ENCODE measurements at regions not wholly inside any gene's neighbourhood (a gene's known extent, or its start where the extent isn't known, plus 50 kb on each side); places are given as distances from the start of the nearest gene placed in this dataset.
"Not testable (repeated sequence)": the region's sequence is repeated elsewhere in the genome, so short reads cannot be mapped to it uniquely, and the experiment has no call there.

GRCh38 chr12:11539156-11539555 lies 110.3 kb upstream of the ETV6 start:
- DNase-seq (ENCODE audit: low read depth in 3 of 3) = no peak

GRCh38 chr12:11540156-11540555 lies 109.3 kb upstream of the ETV6 start:
- no peak for DNase-seq (ENCODE audit: low read depth in 3 of 3)

GRCh38 chr12:11540615-11541310 lies 108.7 kb upstream of the ETV6 start:
- DNase-seq (ENCODE audit: low read depth in 3 of 3) = no peak

DNA sequence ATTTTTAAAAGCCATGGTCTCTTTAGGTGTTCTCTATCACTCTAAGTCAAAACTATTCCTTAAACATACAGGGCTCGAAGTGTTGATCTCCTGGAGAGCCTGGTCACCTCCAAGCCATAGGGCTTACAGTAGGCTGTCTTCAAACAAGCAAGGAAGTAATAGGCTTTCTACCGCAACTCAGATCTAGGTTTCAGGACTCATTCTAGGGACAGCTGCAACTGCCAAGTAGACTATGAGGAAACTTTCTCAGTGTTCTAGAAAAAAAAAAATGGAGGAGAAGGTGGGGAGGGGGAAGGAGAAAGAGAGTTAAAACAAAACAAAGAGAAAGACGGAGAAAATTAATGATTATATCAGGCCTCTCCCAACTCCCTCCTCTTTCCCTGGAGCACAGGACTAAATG lies 106.9 kb upstream of the ETV6 start:
- no peak for DNase-seq (ENCODE audit: low read depth in 3 of 3)

GRCh38 chr12:11543457-11544158 lies 105.9 kb upstream of the ETV6 start:
- no peak for DNase-seq (ENCODE audit: low read depth in 3 of 3)

GRCh38 chr12:11545484-11546330 lies 103.8 kb upstream of the ETV6 start:
- peak; percentile 10 to 34 (median 15) for DNase-seq (ENCODE audit: low read depth in 3 of 3)

DNA sequence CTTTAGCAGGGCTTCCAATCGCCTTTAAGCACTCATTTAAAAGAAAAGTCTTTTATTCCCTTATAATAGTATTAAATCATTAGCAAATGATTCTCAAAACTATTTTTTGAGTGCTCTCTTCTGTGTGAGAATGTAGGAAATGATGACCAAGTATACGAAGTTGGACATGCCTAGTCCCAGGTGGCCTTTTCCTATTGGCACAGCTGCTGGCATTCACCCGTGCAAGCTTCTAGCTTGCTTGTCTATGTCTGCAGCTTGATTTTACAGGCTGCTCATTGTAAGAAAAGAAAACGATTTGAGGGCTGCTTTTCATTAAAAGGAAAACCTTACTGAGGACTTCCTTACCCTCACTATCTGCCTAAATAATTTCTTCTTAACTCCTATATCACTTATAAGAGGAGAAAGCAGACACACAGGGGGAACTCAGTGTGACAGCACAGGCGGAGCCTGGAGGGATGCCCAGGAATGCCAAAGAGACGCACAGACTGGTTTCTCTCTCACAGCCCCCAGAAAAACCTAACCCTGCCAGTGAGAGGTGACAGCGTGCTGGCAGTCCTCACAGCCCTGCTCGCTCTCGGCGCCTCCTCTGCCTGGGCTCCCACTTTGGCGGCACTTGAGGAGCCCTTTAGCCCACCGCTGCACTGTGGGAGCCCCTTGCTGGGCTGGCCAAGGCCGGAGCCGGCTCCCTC lies 102.7 kb upstream of the ETV6 start:
- not testable (repeated sequence) for DNase-seq (ENCODE audit: low read depth in 3 of 3)

- DNase-seq (ENCODE audit: low read depth in 3 of 3) = peak in 1 of 3 experiments; percentile 22
Measured at GRCh38 chr12:11547271-11547646, 102.2 kb upstream of the ETV6 start.

- no peak for DNase-seq (ENCODE audit: low read depth in 3 of 3)
Measured at GRCh38 chr12:11549119-11549518, 100.4 kb upstream of the ETV6 start.

- DNase-seq (ENCODE audit: low read depth in 3 of 3) = peak in 2 of 3 experiments; percentile 33
Measured at GRCh38 chr12:11553871-11554533, 95.5 kb upstream of the ETV6 start.

- DNase-seq (ENCODE audit: low read depth in 3 of 3) = no peak
Measured at GRCh38 chr12:11555195-11555594, 94.3 kb upstream of the ETV6 start.

DNA sequence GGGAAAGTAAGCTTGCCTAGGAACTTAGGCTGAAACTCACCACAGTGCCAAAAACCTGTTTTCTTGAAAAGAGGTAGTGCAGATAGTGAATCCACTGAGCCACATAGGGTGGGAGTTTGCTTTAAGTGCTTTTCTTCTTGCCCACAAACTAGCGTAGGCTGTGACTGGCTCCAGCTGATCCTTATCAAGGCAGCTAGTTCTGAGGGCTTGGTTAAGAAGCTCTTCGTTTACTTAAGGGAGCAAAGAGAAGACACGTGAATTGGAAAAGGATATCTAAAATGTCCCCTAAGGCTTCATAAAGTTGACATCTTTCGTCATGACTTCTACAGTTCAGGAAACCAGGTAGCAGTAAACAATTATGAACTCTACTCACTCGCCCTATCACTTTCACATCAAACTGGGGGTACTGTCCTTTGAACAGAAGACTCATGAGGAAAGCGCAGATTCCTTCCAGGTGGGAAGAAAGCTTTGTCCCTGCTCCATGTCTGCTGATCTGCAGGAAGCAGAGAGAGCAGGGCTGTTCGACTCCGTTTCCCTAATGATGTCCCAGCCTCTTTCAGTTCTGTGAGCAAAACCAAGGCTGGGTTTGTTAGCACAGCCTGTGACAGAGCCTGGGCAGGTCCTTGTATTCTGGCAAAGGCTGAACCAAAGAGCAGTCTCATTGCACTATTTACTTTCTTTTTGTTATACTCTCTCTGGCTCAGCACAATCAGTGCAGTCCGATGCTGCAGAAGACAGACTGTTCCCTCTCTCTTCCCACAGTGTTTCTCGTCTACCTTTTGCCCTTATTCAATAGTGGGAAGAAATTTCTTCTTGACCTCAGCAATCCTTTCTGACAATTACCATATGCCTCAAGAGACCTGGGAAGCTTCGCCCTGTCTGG lies 93.5 kb upstream of the ETV6 start:
- no peak for DNase-seq (ENCODE audit: low read depth in 3 of 3)

DNA sequence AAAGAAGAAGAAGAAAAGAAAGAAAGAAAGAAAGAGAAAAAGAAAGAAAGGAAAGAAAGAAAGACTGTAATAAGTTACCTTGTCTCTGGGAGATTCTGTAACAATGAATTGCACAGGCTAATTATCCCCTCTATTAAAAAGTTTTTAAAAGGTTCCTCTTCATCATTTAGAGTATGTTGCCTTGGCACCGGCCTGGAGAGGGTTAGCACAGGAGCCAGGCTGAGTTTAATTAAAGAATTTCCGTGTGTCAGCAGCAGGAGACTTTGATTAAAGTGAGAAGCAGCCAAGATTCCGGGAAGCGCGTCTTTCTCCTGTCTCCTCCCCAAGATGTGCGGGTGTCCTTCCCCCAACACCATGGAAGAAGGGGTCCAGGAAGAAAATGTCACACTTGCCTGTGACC lies 92.8 kb upstream of the ETV6 start:
- DNase-seq (ENCODE audit: low read depth in 3 of 3) = no peak

DNA sequence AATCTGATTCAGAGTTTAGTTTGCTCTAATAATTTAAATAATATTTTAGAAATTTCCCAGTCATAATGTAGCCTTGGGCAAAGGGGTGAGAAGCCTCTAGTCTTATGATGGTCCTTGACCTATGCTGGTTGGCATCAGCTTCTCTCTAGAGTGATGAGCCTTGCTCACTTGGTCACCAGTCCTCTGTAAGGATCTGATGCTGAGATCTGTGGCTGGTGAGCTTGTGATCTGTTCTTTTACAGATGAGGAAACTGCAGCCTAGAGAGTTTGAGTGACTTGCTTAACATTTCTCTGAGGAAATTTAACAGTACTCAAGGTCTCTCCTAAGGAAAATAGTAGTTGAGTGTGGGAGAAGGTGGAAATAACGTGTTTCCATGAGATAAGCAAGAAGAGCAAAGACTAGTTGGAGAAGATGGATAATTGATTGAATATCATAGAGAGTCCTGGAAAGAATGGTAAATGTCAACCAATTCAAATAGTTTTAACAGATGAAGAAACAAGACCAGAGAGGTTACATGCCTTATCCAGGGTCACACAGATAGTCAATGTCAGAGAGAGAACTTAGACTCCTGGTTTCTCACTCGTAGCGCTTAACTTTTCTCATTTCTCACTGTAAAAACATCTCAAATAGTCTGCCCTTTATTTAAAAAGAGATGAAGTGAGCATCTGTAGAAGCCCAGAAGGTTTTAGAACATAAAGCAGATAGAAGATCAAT lies 89.7 kb upstream of the ETV6 start:
- no peak for DNase-seq (ENCODE audit: low read depth in 3 of 3)

DNA sequence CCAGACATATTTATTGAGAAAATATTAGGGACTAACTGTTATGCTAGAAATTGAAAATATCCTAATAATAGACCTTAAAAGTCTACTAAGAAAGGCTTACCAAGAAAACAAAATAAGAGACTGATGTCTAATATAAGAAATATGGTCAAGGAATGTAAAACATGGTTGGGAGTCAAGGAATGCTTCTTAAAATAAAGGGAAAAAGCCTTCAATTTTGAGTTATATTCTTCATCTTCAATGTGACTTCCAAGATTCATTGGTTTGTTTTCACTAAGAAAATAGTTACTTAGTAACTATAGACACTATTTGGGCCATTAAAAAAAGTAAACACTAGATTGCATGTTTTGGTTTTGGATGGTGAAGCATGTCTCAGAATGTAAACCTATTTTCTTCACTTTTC lies 88.1 kb upstream of the ETV6 start:
- no peak for DNase-seq (ENCODE audit: low read depth in 3 of 3)

DNA sequence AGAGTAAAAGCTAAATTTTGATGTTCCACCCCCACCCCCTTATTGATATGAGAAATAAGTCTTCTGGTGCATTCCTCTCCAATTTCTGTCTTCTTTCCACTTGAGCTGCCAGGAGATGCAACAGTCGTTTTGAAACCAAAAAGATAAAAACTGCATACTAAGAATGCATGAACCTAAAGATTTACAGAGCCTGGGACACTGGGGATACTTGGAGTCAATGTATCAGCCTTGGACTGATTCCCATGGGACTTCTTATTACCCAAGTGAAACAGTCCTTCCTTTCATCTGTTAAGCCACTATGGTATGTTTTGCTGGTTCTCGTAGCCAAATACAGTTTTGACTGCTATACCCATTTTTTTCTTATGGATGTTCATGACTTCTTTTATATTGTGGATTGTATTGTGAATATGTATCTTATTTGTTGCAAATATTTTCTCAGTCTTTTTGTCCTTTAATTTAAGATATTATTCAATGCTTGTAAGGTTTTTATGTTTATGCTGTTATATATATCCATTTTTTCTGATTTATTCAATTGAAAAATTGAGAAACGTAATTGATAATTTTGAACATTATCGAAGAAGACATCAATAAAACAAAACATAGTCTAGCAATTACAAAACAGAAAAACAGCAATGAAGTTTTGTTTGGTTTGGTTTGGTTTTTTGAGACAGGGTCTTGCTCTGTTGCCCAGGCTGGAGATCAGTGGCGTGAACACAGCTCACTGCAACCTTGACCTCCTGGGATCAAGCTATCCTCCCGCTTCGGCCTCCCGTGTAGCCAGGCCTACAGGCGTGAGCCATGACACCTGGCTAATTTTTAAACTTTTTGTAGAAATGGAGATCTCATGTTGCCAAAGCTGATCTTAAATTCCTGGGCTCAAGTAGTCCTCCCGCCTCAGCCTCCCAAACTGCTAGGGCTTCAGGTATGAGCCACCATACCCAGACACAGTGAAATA lies 85.4 kb upstream of the ETV6 start:
- DNase-seq (ENCODE audit: low read depth in 3 of 3) = no peak

DNA sequence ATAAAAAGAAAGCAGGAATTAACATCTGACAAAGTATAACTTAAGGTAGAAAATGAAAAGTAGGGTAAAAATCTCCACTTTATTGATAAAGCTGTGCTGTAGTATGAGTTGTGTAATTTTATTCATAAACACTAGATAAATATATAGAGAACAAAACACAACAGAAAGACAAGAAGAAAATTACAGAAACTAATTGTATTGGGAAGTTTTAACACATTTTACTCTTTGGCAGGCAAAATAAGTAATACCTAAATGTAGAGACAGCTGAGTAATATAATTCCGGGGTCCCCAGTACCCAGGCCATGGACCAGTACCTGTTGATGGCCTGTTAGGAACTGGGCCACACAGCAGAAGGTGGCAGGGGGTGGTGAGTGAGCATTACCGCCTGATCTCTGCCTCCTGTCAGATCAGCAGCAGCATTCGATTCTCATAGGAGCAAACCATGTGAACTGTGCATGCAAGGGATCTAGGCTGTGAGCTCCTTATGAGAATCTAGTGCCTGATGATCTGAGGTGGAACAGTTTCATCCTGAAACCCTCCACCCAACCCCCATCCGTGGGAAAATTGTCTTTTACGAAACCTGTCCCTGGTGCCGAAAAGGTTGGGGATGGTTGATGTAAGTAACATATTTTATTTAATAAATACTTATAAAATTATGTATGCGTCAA lies 84.4 kb upstream of the ETV6 start:
- DNase-seq (ENCODE audit: low read depth in 3 of 3) = no peak

GRCh38 chr12:11565752-11566151 lies 83.7 kb upstream of the ETV6 start:
- no peak for DNase-seq (ENCODE audit: low read depth in 3 of 3)

All from stimulated activated CD4-positive, alpha-beta T cell treated with anti-CD3 and anti-CD28 coated beads, TNF-alpha, amount 100 ng/mL, for 24 hours (primary cell).